Stimulated activated CD4-positive, alpha-beta T cell treated with anti-CD3 and anti-CD28 coated beads, Interleukin-12 subunit alpha, Interleukin-12 subunit beta, amount 100 ng/mL, for 48 hours (primary cell): ENCODE measurements at regions not wholly inside any gene's neighbourhood (a gene's known extent, or its start where the extent isn't known, plus 50 kb on each side); places are given as distances from the start of the nearest gene placed in this dataset.

Experiments
- DNase-seq, 3 donors: peaks; one replicate each; pipeline ENCODE4 v3.0.0-alpha.2; 2020; ENCODE audit warnings: low read depth in 2 of 3, low spot score in 1 of 3

- no peak for DNase-seq
Observed at GRCh38 chr7:132672200-132672990, 96.1 kb upstream of the PLXNA4 start.

GRCh38 chr7:132666774-132667172 lies 90.5 kb upstream of the PLXNA4 start:
- DNase-seq = no peak

GRCh38 chr7:132666071-132666773 lies 90.0 kb upstream of the PLXNA4 start:
- no peak for DNase-seq

- DNase-seq = no peak
Observed at GRCh38 chr7:132656846-132657776, 80.8 kb upstream of the PLXNA4 start.

- no peak for DNase-seq
Observed at GRCh38 chr7:132656341-132656740, 80.1 kb upstream of the PLXNA4 start.

GRCh38 chr7:132655131-132655727 lies 79.0 kb upstream of the PLXNA4 start:
- DNase-seq = peak; percentile 23 to 34 (median 28)

GRCh38 chr7:132654150-132654549 lies 77.9 kb upstream of the PLXNA4 start:
- no peak for DNase-seq

- no peak for DNase-seq
Observed at GRCh38 chr7:132653366-132653930, 77.2 kb upstream of the PLXNA4 start.

GRCh38 chr7:132652507-132652906 lies 76.2 kb upstream of the PLXNA4 start:
- no peak for DNase-seq

GRCh38 chr7:132650498-132650897 lies 74.2 kb upstream of the PLXNA4 start:
- DNase-seq = no peak

GRCh38 chr7:132647311-132647710 lies 71.0 kb upstream of the PLXNA4 start:
- DNase-seq = no peak

- no peak for DNase-seq
Observed at GRCh38 chr7:132646052-132646451, 69.8 kb upstream of the PLXNA4 start.

- DNase-seq = no peak
Observed at GRCh38 chr7:132643302-132643701, 67.0 kb upstream of the PLXNA4 start.

- no peak for DNase-seq
Observed at GRCh38 chr7:132641238-132641637, 65.0 kb upstream of the PLXNA4 start.

- no peak for DNase-seq
Observed at GRCh38 chr7:132639983-132640382, 63.7 kb upstream of the PLXNA4 start.

GRCh38 chr7:132638000-132638399 lies 61.7 kb upstream of the PLXNA4 start:
- DNase-seq = no peak

GRCh38 chr7:132636581-132636980 lies 60.3 kb upstream of the PLXNA4 start:
- no peak for DNase-seq

GRCh38 chr7:132635127-132635526 lies 58.9 kb upstream of the PLXNA4 start:
- DNase-seq = no peak

GRCh38 chr7:132630834-132631233 lies 54.6 kb upstream of the PLXNA4 start:
- no peak for DNase-seq
